SK-N-SH (cell line): ENCODE measurements at regions not wholly inside any gene's neighbourhood (a gene's known extent, or its start where the extent isn't known, plus 50 kb on each side); places are given as distances from the start of the nearest gene placed in this dataset.
"Not testable (repeated sequence)": the region's sequence is repeated elsewhere in the genome, so short reads cannot be mapped to it uniquely, and the experiment has no call there.

Source experiments
- CTCF ChIA-PET: fragments of 300-600, 350-600 bp; formaldehyde crosslinking; extraction: SDS; loops from one replicate; lab custom pipeline; 2021; lab: Yijun Ruan, JAX
- POLR2A ChIA-PET: fragments of 350-600 bp; sonication (Branson Sonifier 250); formaldehyde crosslinking; extraction: SDS; loops from one replicate; lab custom pipeline; 2020; ENCODE audit warnings: antibody characterized with exemption, inconsistent platforms; lab: Yijun Ruan, JAX
- DNase-seq: peaks from one replicate; pipeline ENCODE4 v3.0.0; 2012
- H2AFZ ChIP-seq: fragments of 200-600 bp; sonication (generic); 2 replicates; pipeline ENCODE4 v1.8.1; 2016; ENCODE audit warnings: antibody characterized with exemption, mild to moderate bottlenecking, low read depth
- H3F3A ChIP-seq: fragments of 200-600 bp; sonication (generic); replicated peaks from 2 replicates; pipeline ENCODE3; 2016; ENCODE audit warnings: antibody characterized with exemption, mild to moderate bottlenecking; ENCODE audit not compliant: insufficient read depth
- H3K27ac ChIP-seq, 2 experiments: fragments of 200-500 bp in 1 of 2; fragments of 200-600 bp in 1 of 2; sonication (Bioruptor generic) in 1 of 2; sonication (generic), shearing (Covaris generic) in 1 of 2; 2 replicates each; pipeline versions ENCODE4 v1.5.1 to v1.6.1; 2014 to 2016; ENCODE audit warnings: low read depth in 2 of 2, inconsistent platforms in 1 of 2, low read length in 1 of 2, mild to moderate bottlenecking in 1 of 2, mixed read lengths in 1 of 2
- H3K27me3 ChIP-seq: fragments of 200-600 bp; sonication (generic), shearing (Covaris generic); 2 replicates; pipeline ENCODE4 v1.6.1; 2016; ENCODE audit warnings: mixed run types; ENCODE audit not compliant: insufficient read depth
- H3K36me3 ChIP-seq, 2 experiments: fragments of 200-500 bp in 1 of 2; fragments of 200-600 bp in 1 of 2; sonication (Bioruptor generic) in 1 of 2; sonication (generic) in 1 of 2; replicated peaks in 1 of 2; 2 replicates each; pipeline versions ENCODE3 to v1.5.1; 2014 to 2016; ENCODE audit warnings: low read length in 1 of 2, mild to moderate bottlenecking in 1 of 2; ENCODE audit not compliant: insufficient read depth in 2 of 2, control insufficient read depth in 1 of 2
- H3K4me1 ChIP-seq, 2 experiments: fragments of 200-500 bp in 1 of 2; fragments of 200-600 bp in 1 of 2; sonication (Bioruptor generic) in 1 of 2; sonication (generic), shearing (Covaris generic) in 1 of 2; 2 replicates each; pipeline versions ENCODE4 v1.5.1 to v1.6.1; 2014 to 2016; ENCODE audit warnings: low read depth in 1 of 2, low read length in 1 of 2, mixed run types in 1 of 2; ENCODE audit not compliant: insufficient read depth in 2 of 2, control insufficient read depth in 1 of 2
- H3K4me2 ChIP-seq: fragments of 200-600 bp; sonication (generic), shearing (Covaris generic); 2 replicates; pipeline ENCODE4 v1.6.1; 2017; ENCODE audit warnings: mixed run types
- H3K4me3 ChIP-seq, 2 experiments: fragments of 200-500 bp in 1 of 2; fragments of 200-600 bp in 1 of 2; sonication (Bioruptor generic) in 1 of 2; sonication (generic), shearing (Covaris generic) in 1 of 2; 2 replicates each; pipeline versions ENCODE4 v1.5.1 to v1.8.1; 2014 to 2016; ENCODE audit warnings: low read depth in 2 of 2, inconsistent platforms in 1 of 2, low read length in 1 of 2, mild to moderate bottlenecking in 1 of 2, mixed read lengths in 1 of 2, moderate library complexity in 1 of 2
- H3K79me2 ChIP-seq: fragments of 200-600 bp; sonication (generic); 2 replicates; pipeline ENCODE4 v1.8.1; 2017; ENCODE audit warnings: mild to moderate bottlenecking; ENCODE audit not compliant: insufficient read depth
- H3K9ac ChIP-seq: fragments of 200-600 bp; sonication (generic); 2 replicates; pipeline ENCODE4 v1.6.1; 2017; ENCODE audit warnings: mixed run types
- H3K9me2 ChIP-seq: fragments of 200-600 bp; sonication (generic); 2 replicates; pipeline ENCODE4 v1.6.1; 2017; ENCODE audit warnings: mixed run types
- H3K9me3 ChIP-seq: fragments of 200-600 bp; sonication (generic); 2 replicates; pipeline ENCODE4 v1.6.1; 2017; ENCODE audit warnings: mixed run types, mild to moderate bottlenecking, moderate library complexity
- H4K20me1 ChIP-seq: fragments of 200-600 bp; sonication (generic); 2 replicates; pipeline ENCODE4 v1.6.1; 2017; ENCODE audit warnings: mild to moderate bottlenecking, mixed run types; ENCODE audit not compliant: insufficient read depth
- CHD2 ChIP-seq: fragments of 150-350 bp; IDR thresholded peaks from 2 replicates; pipeline ENCODE4 v1.6.1; 2018; ENCODE audit warnings: low read length; ENCODE audit not compliant: partially characterized antibody
- CTCF ChIP-seq: fragments of 200-600 bp; sonication (generic); IDR thresholded peaks from 2 replicates; pipeline ENCODE4 v1.6.1; 2017; ENCODE audit warnings: antibody characterized with exemption, mild to moderate bottlenecking, moderate library complexity
- FOSL2 ChIP-seq: IDR thresholded peaks from 2 replicates; pipeline ENCODE4 v1.4.0; 2012; ENCODE audit warnings: low read depth, mild to moderate bottlenecking, moderate library complexity, borderline replicate concordance
- GABPA ChIP-seq: IDR thresholded peaks from 2 replicates; pipeline ENCODE4 v1.4.0; 2012; ENCODE audit warnings: low read depth, mild to moderate bottlenecking
- GATA2 ChIP-seq: sonication (generic); formaldehyde crosslinking; IDR thresholded peaks from 2 replicates; pipeline ENCODE4 v1.5.0; 2020; ENCODE audit warnings: mild to moderate bottlenecking, missing genetic modification reagents
- MEF2A ChIP-seq: IDR thresholded peaks from 2 replicates; pipeline ENCODE4 v1.4.0; 2012; ENCODE audit warnings: low read depth, borderline replicate concordance
- MXI1 ChIP-seq: IDR thresholded peaks from 2 replicates; pipeline ENCODE4 v1.6.1; 2012; ENCODE audit warnings: mild to moderate bottlenecking, low read depth, low read length, improper control_type of control experiment
- POLR2AphosphoS5 ChIP-seq: IDR thresholded peaks from 2 replicates; pipeline ENCODE4 v1.6.1; 2012; ENCODE audit warnings: low read depth, low read length
- RCOR1 ChIP-seq: fragments of 150-350 bp; IDR thresholded peaks from 2 replicates; pipeline ENCODE4 v1.6.1; 2017; ENCODE audit warnings: antibody characterized with exemption, low read length
- REST ChIP-seq: IDR thresholded peaks from 2 replicates; pipeline ENCODE4 v1.6.1; 2012; ENCODE audit warnings: mild to moderate bottlenecking, low read depth, low read length, moderate library complexity
- TAF1 ChIP-seq: IDR thresholded peaks from 2 replicates; pipeline ENCODE4 v1.6.1; 2012; ENCODE audit warnings: low read depth, mild to moderate bottlenecking, low read length, moderate library complexity, borderline replicate concordance
- TCF12 ChIP-seq: IDR thresholded peaks from 2 replicates; pipeline ENCODE4 v1.4.0; 2012
- USF2 ChIP-seq: fragments of 150-350 bp; IDR thresholded peaks from 2 replicates; pipeline ENCODE4 v1.6.1; 2017; ENCODE audit warnings: antibody characterized with exemption, low read length, low read depth, borderline replicate concordance
- YY1 ChIP-seq: IDR thresholded peaks from 2 replicates; pipeline ENCODE4 v1.4.0; 2012; ENCODE audit warnings: low read depth, mild to moderate bottlenecking
- WGBS: methylation state at CpG from one replicate; pipeline ENCODE4 v1.1.6; 2017; ENCODE audit warnings: low lambda C conversion rate; 5-methylcytosine and 5-hydroxymethylcytosine counted together

- CTCF ChIA-PET: no interaction called here
- no peaks in the 10 kb centered on the region for H3K27me3 ChIP-seq
- H3K9me3 ChIP-seq: no peaks in the 10 kb centered on the region
- H3K79me2 ChIP-seq: no peaks in the 10 kb centered on the region
- DNase-seq: no peak
- no peak overlapping the region for H3K4me3 ChIP-seq
- H3K4me1 ChIP-seq: no peaks in the 10 kb centered on the region
- 3% methylated on average over 4 of the region's 4 CpGs for WGBS
- POLR2A ChIA-PET: no interaction called here
- H3F3A ChIP-seq: no peaks in the 10 kb centered on the region
- TF ChIP-seq GATA2 (CRISPR knock-in tag) (no peak), POLR2AphosphoS5 (no peak), MEF2A (no peak), MXI1 (no peak), GABPA (no peak), REST (no peak), FOSL2 (no peak), RCOR1 (no peak), CHD2 (no peak), YY1 (no peak), TAF1 (no peak), CTCF (no peak)
- no peak overlapping the region for H3K9ac ChIP-seq
- no peaks in the 10 kb centered on the region for H4K20me1 ChIP-seq
- H3K4me2 ChIP-seq: no peak overlapping the region
- H2AFZ ChIP-seq: no peak overlapping the region
- no peaks in the 10 kb centered on the region for H3K9me2 ChIP-seq
- H3K27ac ChIP-seq: no peak overlapping the region
- no peaks in the 10 kb centered on the region for H3K36me3 ChIP-seq
Measured at GRCh38 chr5:45162974-45163373, 354.2 kb downstream of the MRPS30 start.

- Histone ChIP-seq H3K9ac (no peak overlapping the region), H3K79me2 (no peaks in the 10 kb centered on the region), H3K27ac (no peak overlapping the region), H4K20me1 (no peaks in the 10 kb centered on the region), H3K4me2 (no peak overlapping the region), H3K9me2 (no peaks in the 10 kb centered on the region), H3K9me3 (no peaks in the 10 kb centered on the region), H3K4me1 (no peaks in the 10 kb centered on the region), H3K4me3 (no peak overlapping the region), H3F3A (no peaks in the 10 kb centered on the region), H3K27me3 (no peaks in the 10 kb centered on the region), H3K36me3 (no peaks in the 10 kb centered on the region), H2AFZ (no peak overlapping the region)
- no peak for TF ChIP-seq MXI1
- no peak for TF ChIP-seq USF2
- no peak for TF ChIP-seq TCF12
- 0% methylated on average over 1 of the region's 1 CpG for WGBS
- ChIA-PET CTCF (no interaction called here), POLR2A (no interaction called here)
- no peak for DNase-seq
Measured at GRCh38 chr5:45171563-45171962, 362.8 kb downstream of the MRPS30 start.

GRCh38 chr5:45172634-45173033 is 363.9 kb downstream of the MRPS30 start:
- 53% methylated on average over 11 of the region's 11 CpGs for WGBS
- H3K9ac ChIP-seq, CTCF ChIA-PET, H3K9me3 ChIP-seq, H2AFZ ChIP-seq, DNase-seq, H3K36me3 ChIP-seq, H3K4me2 ChIP-seq, H3K79me2 ChIP-seq, H3K9me2 ChIP-seq, POLR2A ChIA-PET, H3K27ac ChIP-seq, H3K27me3 ChIP-seq, H3F3A ChIP-seq, H3K4me1 ChIP-seq, H3K4me3 ChIP-seq, H4K20me1 ChIP-seq: not testable (repeated sequence)
